ENCODE measurements at regions not wholly inside any gene's neighbourhood (a gene's known extent, or its start where the extent isn't known, plus 50 kb on each side); places are given as distances from the start of the nearest gene placed in this dataset.

- TF ChIP-seq CTCF (IDR thresholded peaks at IDR 0.05) (no peak), POLR2A (IDR thresholded peaks at IDR 0.05) (no peak)
Measured at GRCh38 chr6:44542401-44543116, 155.1 kb downstream of the CDC5L start.

Measured in vagina (tissue), 2 donors.